ENCODE measurements at regions not wholly inside any gene's neighbourhood (a gene's known extent, or its start where the extent isn't known, plus 50 kb on each side); places are given as distances from the start of the nearest gene placed in this dataset.
"Not testable (repeated sequence)": the region's sequence is repeated elsewhere in the genome, so short reads cannot be mapped to it uniquely, and the experiment has no call there.

- Histone ChIP-seq H3K9me3 (replicated peaks) (peaks cover 4% of the 10 kb centered on the region), H3K36me3 (no peaks in the 10 kb centered on the region), H3K4me1 (peaks cover 4% of the 10 kb centered on the region), H3K4me3 (no peak overlapping the region), H3K27me3 (ENCODE audit: low read depth) (peaks cover 5% of the 10 kb centered on the region), H3K27ac (replicated peaks) (no peak overlapping the region)
- no peak for DNase-seq
- no peak for TF ChIP-seq CTCF (IDR thresholded peaks at IDR 0.05; ENCODE audit: borderline replicate concordance)
- intact Hi-C loops (cut with micrococcal nuclease) = loop anchor here (5.0 kb wide), 1 partner anchor 837 kb away; no protein-coding TSS in a partner anchor
These were observed 131.1 kb upstream of the TUT7 start for GRCh38 chr9:86485359-86485758.

GRCh38 chr9:86483496-86483895, 129.3 kb upstream of the TUT7 start:
- intact Hi-C loops (cut with micrococcal nuclease) = no loop called here
- H3K9me3 ChIP-seq (replicated peaks) = peaks cover 4% of the 10 kb centered on the region
- no peaks in the 10 kb centered on the region for H3K36me3 ChIP-seq
- peaks cover 4% of the 10 kb centered on the region for H3K4me1 ChIP-seq
- DNase-seq = no peak
- TF ChIP-seq CTCF (IDR thresholded peaks at IDR 0.05; ENCODE audit: borderline replicate concordance) = no peak
- H3K4me3 ChIP-seq = no peak overlapping the region
- H3K27me3 ChIP-seq (ENCODE audit: low read depth) = peaks cover 6% of the 10 kb centered on the region
- H3K27ac ChIP-seq (replicated peaks) = no peak overlapping the region

GRCh38 chr9:86481466-86481865, 127.3 kb upstream of the TUT7 start:
- intact Hi-C loops (cut with micrococcal nuclease) = no loop called here
- TF ChIP-seq CTCF (IDR thresholded peaks at IDR 0.05; ENCODE audit: borderline replicate concordance) = no peak
- Histone ChIP-seq H3K4me1 (no peaks in the 10 kb centered on the region), H3K36me3 (no peaks in the 10 kb centered on the region), H3K4me3 (no peak overlapping the region), H3K27ac (replicated peaks) (no peak overlapping the region), H3K27me3 (ENCODE audit: low read depth) (peaks cover 6% of the 10 kb centered on the region), H3K9me3 (replicated peaks) (peaks cover 4% of the 10 kb centered on the region)
- no peak for DNase-seq

GRCh38 chr9:86475255-86475654, 121.0 kb upstream of the TUT7 start:
- not testable (repeated sequence) for DNase-seq

GRCh38 chr9:86471171-86471815, 117.1 kb upstream of the TUT7 start:
- Histone ChIP-seq H3K27ac (replicated peaks) (no peak overlapping the region), H3K9me3 (replicated peaks) (no peaks in the 10 kb centered on the region), H3K4me1 (no peaks in the 10 kb centered on the region), H3K27me3 (ENCODE audit: low read depth) (peaks cover 33% of the 10 kb centered on the region), H3K4me3 (no peak overlapping the region), H3K36me3 (no peaks in the 10 kb centered on the region)
- TF ChIP-seq CTCF (IDR thresholded peaks at IDR 0.05; ENCODE audit: borderline replicate concordance) = no peak
- no peak for DNase-seq
- intact Hi-C loops (cut with micrococcal nuclease) = no loop called here

More at GRCh38 chr9:86475255-86475654, 121.0 kb upstream of the TUT7 start:
- H3K36me3 ChIP-seq; intact Hi-C loops (cut with micrococcal nuclease); H3K4me1 ChIP-seq; H3K27ac ChIP-seq (replicated peaks); H3K9me3 ChIP-seq (replicated peaks); H3K4me3 ChIP-seq: not testable (repeated sequence)
- H3K27me3 ChIP-seq (ENCODE audit: low read depth) = peaks cover 14% of the 10 kb centered on the region

GRCh38 chr9:86470326-86470725, 116.1 kb upstream of the TUT7 start:
- no peak for DNase-seq
- H3K9me3 ChIP-seq (replicated peaks) = no peaks in the 10 kb centered on the region
- no peak overlapping the region for H3K4me3 ChIP-seq
- H3K4me1 ChIP-seq = no peaks in the 10 kb centered on the region
- H3K27ac ChIP-seq (replicated peaks) = no peak overlapping the region
- peaks cover 33% of the 10 kb centered on the region for H3K27me3 ChIP-seq (ENCODE audit: low read depth)
- no peaks in the 10 kb centered on the region for H3K36me3 ChIP-seq
- no peak for TF ChIP-seq CTCF (IDR thresholded peaks at IDR 0.05; ENCODE audit: borderline replicate concordance)
- intact Hi-C loops (cut with micrococcal nuclease) = no loop called here
